ENCODE measurements at regions not wholly inside any gene's neighbourhood (a gene's known extent, or its start where the extent isn't known, plus 50 kb on each side); places are given as distances from the start of the nearest gene placed in this dataset.

GRCh38 chr6:85705220-85705619 lies 62.5 kb upstream of the SYNCRIP start:
- Histone ChIP-seq H3T11ph (ENCODE audit: low read length) (no peak overlapping the region), H2AK5ac (ENCODE audit: insufficient read length, low read length) (no peak overlapping the region), H3K4me2 (ENCODE audit: insufficient read depth, insufficient read length, low read length) (no peak overlapping the region), H3K18ac (ENCODE audit: insufficient read length, low read depth, low read length) (no peak overlapping the region), H4K5ac (ENCODE audit: insufficient read length, low read depth, low read length) (no peak overlapping the region), H3K4me1 (ENCODE audit: insufficient read depth, low read length) (no peaks in the 10 kb centered on the region), H3K79me1 (ENCODE audit: insufficient read depth, low read depth, low read length, poor library complexity, severe bottlenecking) (no peaks in the 10 kb centered on the region), H2BK120ac (ENCODE audit: low read depth, low read length, poor library complexity, severe bottlenecking) (no peak overlapping the region), H3K27ac (ENCODE audit: insufficient read length, low read depth, low read length) (no peak overlapping the region), H3K23ac (ENCODE audit: insufficient read length, low read depth, low read length) (no peak overlapping the region), H3K9ac (ENCODE audit: extremely low read depth, insufficient read length, low read length) (no peak overlapping the region), H3K56ac (ENCODE audit: insufficient read length, low read depth, low read length) (no peak overlapping the region), H4K91ac (ENCODE audit: insufficient read length, low read depth, low read length) (no peak overlapping the region), H2BK12ac (ENCODE audit: insufficient read length, low read depth, low read length) (no peak overlapping the region), H3K14ac (ENCODE audit: insufficient read depth, low read length) (no peak overlapping the region), H3K27me3 (ENCODE audit: insufficient read depth, low read length) (no peaks in the 10 kb centered on the region), H3K4ac (ENCODE audit: low read depth, low read length) (no peak overlapping the region), H3K23me2 (ENCODE audit: insufficient read length, low read depth, low read length, poor library complexity, severe bottlenecking) (no peaks in the 10 kb centered on the region), H3K9me3 (ENCODE audit: control insufficient read depth, low read depth, low read length) (no peaks in the 10 kb centered on the region), H4K8ac (replicated peaks; ENCODE audit: insufficient read length, low read depth, low read length) (no peak overlapping the region), H3K79me2 (ENCODE audit: insufficient read depth, low read length) (no peaks in the 10 kb centered on the region), H2BK5ac (ENCODE audit: insufficient read length, low read length) (no peak overlapping the region), H2BK15ac (ENCODE audit: low read depth, low read length) (no peak overlapping the region), H2AFZ (ENCODE audit: low read length) (no peak overlapping the region), H4K20me1 (ENCODE audit: control insufficient read depth, insufficient read depth, insufficient read length) (no peaks in the 10 kb centered on the region), H2BK20ac (ENCODE audit: low read depth, low read length, poor library complexity, severe bottlenecking) (no peak overlapping the region)
- WGBS (ENCODE audit: extremely low coverage, insufficient read length, low lambda C conversion rate), result no CpG with 5 or more reads among the region's 8 CpGs
- no peaks in the 10 kb centered on the region for H3K27me3 Mint-ChIP-seq (ENCODE audit: low read depth)
- H3K9me3 Mint-ChIP-seq, result peaks cover 25 to 27% of the 10 kb centered on the region in 2 experiments
- H3K4me1 Mint-ChIP-seq, result no peaks in the 10 kb centered on the region
- no peak overlapping the region for H3K4me3 Mint-ChIP-seq
- no peak for DNase-seq
- H3K36me3 Mint-ChIP-seq (ENCODE audit: insufficient read depth in 1 of 3, low read depth in 3 of 3), result peaks cover 0 to 5% (median 5%) of the 10 kb centered on the region in 3 experiments; a peak in 2 of 7 replicates
- TF ChIP-seq CTCF (conservative IDR thresholded peaks at IDR 0.05), result no peak
- H3K27ac Mint-ChIP-seq, result no peak overlapping the region
